HL-60 (cell line): ENCODE measurements at regions not wholly inside any gene's neighbourhood (a gene's known extent, or its start where the extent isn't known, plus 50 kb on each side); places are given as distances from the start of the nearest gene placed in this dataset.

ENCODE experiments used
- DNase-seq, 2 experiments: peaks; one replicate each; pipeline ENCODE4 v3.0.0-alpha.2; 2010 to 2020; ENCODE audit warnings: low read depth in 1 of 2, low spot score in 1 of 2
- H3K27ac ChIP-seq: fragments of 250-450 bp; sonication (Bioruptor Pico); replicated peaks from 2 replicates; pipeline ENCODE4 v1.5.1; 2020; ENCODE audit warnings: mild to moderate bottlenecking, moderate library complexity
- H3K27me3 ChIP-seq: fragments of 250-450 bp; sonication (Bioruptor Pico); 2 replicates; pipeline ENCODE4 v1.5.1; 2021; ENCODE audit warnings: mild to moderate bottlenecking, moderate library complexity; ENCODE audit not compliant: insufficient read depth, poor library complexity, severe bottlenecking
- H3K4me3 ChIP-seq: replicated peaks from 2 replicates; pipeline ENCODE4 v1.5.1; 2011; ENCODE audit warnings: mild to moderate bottlenecking, control low read depth, low read length; ENCODE audit not compliant: insufficient read depth
- CTCF ChIP-seq: IDR thresholded peaks from one replicate; pipeline ENCODE4 v1.5.1; 2011; ENCODE audit warnings: low read length, control low read depth, inconsistent platforms; ENCODE audit not compliant: insufficient read depth
- GABPA ChIP-seq: IDR thresholded peaks from 2 replicates; pipeline ENCODE4 v1.6.1; 2012; ENCODE audit warnings: low read depth
- POLR2AphosphoS5 ChIP-seq: IDR thresholded peaks from 2 replicates; pipeline ENCODE4 v1.6.1; 2012; ENCODE audit warnings: low read depth
- REST ChIP-seq: IDR thresholded peaks from 2 replicates; pipeline ENCODE4 v1.6.1; 2012; ENCODE audit warnings: low read depth; ENCODE audit not compliant: insufficient replicate concordance
- SPI1 ChIP-seq: IDR thresholded peaks from 2 replicates; pipeline ENCODE4 v1.6.1; 2012; ENCODE audit warnings: low read depth, mild to moderate bottlenecking, borderline replicate concordance

GRCh38 chr3:16106050-16106449 lies 68.4 kb upstream of the GALNT15 start:
- H3K27me3 ChIP-seq, result peaks cover 7% of the 10 kb centered on the region
- no peak overlapping the region for H3K4me3 ChIP-seq
- no peak for DNase-seq
- TF ChIP-seq CTCF (no peak), SPI1 (no peak), REST (no peak)
- no peak overlapping the region for H3K27ac ChIP-seq

DNA sequence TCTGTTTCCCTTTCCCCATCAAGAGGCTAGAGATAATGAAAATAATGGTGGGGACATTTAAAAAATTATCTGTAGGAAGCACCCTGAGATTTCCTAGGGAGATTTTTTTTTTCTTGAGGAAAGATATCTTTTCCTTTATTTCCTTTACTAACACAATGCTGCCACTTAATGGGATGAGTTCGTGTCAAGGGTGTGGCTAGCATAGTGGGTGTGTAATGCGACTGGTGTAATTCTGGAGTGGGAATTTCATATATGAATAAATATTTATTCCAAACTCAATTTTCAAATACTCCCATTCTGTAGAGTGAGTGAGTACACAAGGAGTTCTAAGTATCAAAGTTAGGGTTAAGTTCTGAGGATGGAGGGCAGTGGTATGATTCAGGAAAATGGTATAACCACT lies 66.1 kb upstream of the GALNT15 start:
- DNase-seq, result no peak
- Histone ChIP-seq H3K4me3 (no peak overlapping the region), H3K27me3 (peaks cover 2% of the 10 kb centered on the region), H3K27ac (no peak overlapping the region)
- TF ChIP-seq REST, result no peak
- no peak for TF ChIP-seq CTCF
- no peak for TF ChIP-seq GABPA
- no peak for TF ChIP-seq SPI1
- no peak for TF ChIP-seq POLR2AphosphoS5

DNA sequence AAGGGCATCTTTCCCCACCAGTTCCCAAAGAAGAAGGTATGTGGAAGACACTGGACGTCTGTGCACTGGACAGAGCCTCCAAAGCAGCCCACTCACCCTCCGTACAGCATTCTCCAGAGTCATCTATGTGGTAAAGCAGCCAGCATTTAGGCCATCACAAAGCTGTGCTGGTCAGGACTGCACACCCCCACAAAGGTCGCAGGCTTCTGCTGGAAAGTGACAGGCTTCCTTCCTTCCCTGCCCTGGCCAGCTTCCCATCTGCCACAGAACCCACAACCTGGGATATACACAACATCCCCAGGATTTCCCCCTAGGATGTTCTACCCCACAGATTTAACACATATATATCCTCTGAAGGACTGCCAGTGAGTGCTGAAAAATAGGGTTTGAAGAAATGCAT lies 64.6 kb upstream of the GALNT15 start:
- TF ChIP-seq REST (no peak), POLR2AphosphoS5 (no peak), SPI1 (no peak), CTCF (no peak), GABPA (no peak)
- DNase-seq, result no peak
- Histone ChIP-seq H3K4me3 (no peak overlapping the region), H3K27me3 (no peaks in the 10 kb centered on the region), H3K27ac (no peak overlapping the region)
